Rectal smooth muscle tissue (tissue), 1 donor: ENCODE measurements at regions not wholly inside any gene's neighbourhood (a gene's known extent, or its start where the extent isn't known, plus 50 kb on each side); places are given as distances from the start of the nearest gene placed in this dataset.
"Not testable (repeated sequence)": the region's sequence is repeated elsewhere in the genome, so short reads cannot be mapped to it uniquely, and the experiment has no call there.

Source experiments
- H3K27ac ChIP-seq: one replicate; pipeline ENCODE4 v1.7.0; 2013; ENCODE audit warnings: low read depth, low read length, inconsistent platforms
- H3K27me3 ChIP-seq: one replicate; pipeline ENCODE4 v1.7.0; 2013; ENCODE audit warnings: low read length; ENCODE audit not compliant: control insufficient read depth, insufficient read depth
- H3K36me3 ChIP-seq: one replicate; pipeline ENCODE4 v1.7.0; 2013; ENCODE audit warnings: low read length; ENCODE audit not compliant: control insufficient read depth, insufficient read depth
- H3K4me1 ChIP-seq: one replicate; pipeline ENCODE4 v1.7.0; 2013; ENCODE audit warnings: low read length; ENCODE audit not compliant: control insufficient read depth, insufficient read depth
- H3K4me3 ChIP-seq: one replicate; pipeline ENCODE4 v1.7.0; 2013; ENCODE audit warnings: low read length
- H3K9ac ChIP-seq: one replicate; pipeline ENCODE4 v1.7.0; 2013; ENCODE audit warnings: low read length

- Histone ChIP-seq H3K27ac (no peak overlapping the region), H3K4me1 (no peaks in the 10 kb centered on the region), H3K36me3 (no peaks in the 10 kb centered on the region), H3K27me3 (no peaks in the 10 kb centered on the region), H3K9ac (no peak overlapping the region), H3K4me3 (no peak overlapping the region)
These were observed 167.8 kb upstream of the SCN7A start for GRCh38 chr2:166661824-166662223.

- Histone ChIP-seq H3K27ac (no peak overlapping the region), H3K4me3 (no peak overlapping the region), H3K4me1 (no peaks in the 10 kb centered on the region), H3K27me3 (no peaks in the 10 kb centered on the region), H3K36me3 (no peaks in the 10 kb centered on the region), H3K9ac (no peak overlapping the region)
These were observed 167.3 kb upstream of the SCN7A start for GRCh38 chr2:166661391-166661790.

GRCh38 chr2:166658901-166659300 lies 164.9 kb upstream of the SCN7A start:
- Histone ChIP-seq H3K4me1 (no peaks in the 10 kb centered on the region), H3K36me3 (no peaks in the 10 kb centered on the region), H3K27ac (no peak overlapping the region), H3K4me3 (no peak overlapping the region), H3K27me3 (no peaks in the 10 kb centered on the region), H3K9ac (no peak overlapping the region)

- no peak overlapping the region for H3K4me3 ChIP-seq
- H3K27ac ChIP-seq: no peak overlapping the region
- H3K27me3 ChIP-seq: no peaks in the 10 kb centered on the region
- no peaks in the 10 kb centered on the region for H3K4me1 ChIP-seq
- no peaks in the 10 kb centered on the region for H3K36me3 ChIP-seq
- no peak overlapping the region for H3K9ac ChIP-seq
These were observed 159.2 kb upstream of the SCN7A start for GRCh38 chr2:166653185-166653813.

GRCh38 chr2:166651991-166652390 lies 157.9 kb upstream of the SCN7A start:
- no peaks in the 10 kb centered on the region for H3K36me3 ChIP-seq

GRCh38 chr2:166651080-166651675 lies 157.1 kb upstream of the SCN7A start:
- Histone ChIP-seq H3K27me3 (no peaks in the 10 kb centered on the region), H3K4me1 (no peaks in the 10 kb centered on the region), H3K36me3 (no peaks in the 10 kb centered on the region), H3K27ac (no peak overlapping the region), H3K9ac (no peak overlapping the region), H3K4me3 (no peak overlapping the region)

More at GRCh38 chr2:166651991-166652390, 157.9 kb upstream of the SCN7A start:
- no peaks in the 10 kb centered on the region for H3K27me3 ChIP-seq
- H3K9ac ChIP-seq: no peak overlapping the region
- H3K27ac ChIP-seq: no peak overlapping the region
- H3K4me3 ChIP-seq: no peak overlapping the region
- no peaks in the 10 kb centered on the region for H3K4me1 ChIP-seq

GRCh38 chr2:166647935-166648334 lies 153.9 kb upstream of the SCN7A start:
- no peak overlapping the region for H3K9ac ChIP-seq
- no peak overlapping the region for H3K4me3 ChIP-seq
- H3K36me3 ChIP-seq: no peaks in the 10 kb centered on the region
- no peaks in the 10 kb centered on the region for H3K4me1 ChIP-seq
- H3K27ac ChIP-seq: no peak overlapping the region
- no peaks in the 10 kb centered on the region for H3K27me3 ChIP-seq

GRCh38 chr2:166643980-166644379 lies 149.9 kb upstream of the SCN7A start:
- Histone ChIP-seq H3K36me3 (no peaks in the 10 kb centered on the region), H3K9ac (no peak overlapping the region), H3K4me1 (no peaks in the 10 kb centered on the region), H3K27me3 (no peaks in the 10 kb centered on the region), H3K27ac (no peak overlapping the region), H3K4me3 (no peak overlapping the region)

GRCh38 chr2:166641516-166641915 lies 147.5 kb upstream of the SCN7A start:
- H3K4me1 ChIP-seq, H3K27me3 ChIP-seq, H3K9ac ChIP-seq, H3K4me3 ChIP-seq, H3K36me3 ChIP-seq, H3K27ac ChIP-seq: not testable (repeated sequence)

- Histone ChIP-seq H3K4me3 (no peak overlapping the region), H3K27me3 (no peaks in the 10 kb centered on the region), H3K4me1 (no peaks in the 10 kb centered on the region), H3K27ac (no peak overlapping the region), H3K9ac (no peak overlapping the region), H3K36me3 (no peaks in the 10 kb centered on the region)
These were observed 143.0 kb upstream of the SCN7A start for GRCh38 chr2:166637051-166637450.

- H3K4me1 ChIP-seq: no peaks in the 10 kb centered on the region
- H3K27me3 ChIP-seq: no peaks in the 10 kb centered on the region
- no peak overlapping the region for H3K9ac ChIP-seq
- no peak overlapping the region for H3K27ac ChIP-seq
- no peak overlapping the region for H3K4me3 ChIP-seq
- H3K36me3 ChIP-seq: no peaks in the 10 kb centered on the region
These were observed 140.7 kb upstream of the SCN7A start for GRCh38 chr2:166634706-166635105.

- H3K4me1 ChIP-seq: no peaks in the 10 kb centered on the region
- H3K27me3 ChIP-seq: no peaks in the 10 kb centered on the region
- H3K27ac ChIP-seq: no peak overlapping the region
- H3K9ac ChIP-seq: no peak overlapping the region
- H3K36me3 ChIP-seq: no peaks in the 10 kb centered on the region
- no peak overlapping the region for H3K4me3 ChIP-seq
These were observed 138.6 kb upstream of the SCN7A start for GRCh38 chr2:166632616-166633015.

GRCh38 chr2:166628478-166629136 lies 134.6 kb upstream of the SCN7A start:
- Histone ChIP-seq H3K36me3 (no peaks in the 10 kb centered on the region), H3K9ac (no peak overlapping the region), H3K4me1 (no peaks in the 10 kb centered on the region), H3K27ac (no peak overlapping the region), H3K4me3 (no peak overlapping the region), H3K27me3 (no peaks in the 10 kb centered on the region)
